ENCODE measurements at regions not wholly inside any gene's neighbourhood (a gene's known extent, or its start where the extent isn't known, plus 50 kb on each side); places are given as distances from the start of the nearest gene placed in this dataset.

- Histone ChIP-seq H3K27me3 (no peaks in the 10 kb centered on the region), H3K9me3 (no peaks in the 10 kb centered on the region), H3K4me1 (no peaks in the 10 kb centered on the region), H3K27ac (no peak overlapping the region), H3K4me3 (no peak overlapping the region), H3K36me3 (no peaks in the 10 kb centered on the region)
- no peak for DNase-seq
- no peak for TF ChIP-seq CTCF (IDR thresholded peaks at IDR 0.05)
- TF ChIP-seq POLR2A (IDR thresholded peaks at IDR 0.05), result no peak
These were observed 489.1 kb upstream of the CFAP20DC start for GRCh38 chr3:59538753-59539432.

- Histone ChIP-seq H3K4me1 (no peaks in the 10 kb centered on the region), H3K27ac (no peak overlapping the region), H3K36me3 (no peaks in the 10 kb centered on the region), H3K9me3 (no peaks in the 10 kb centered on the region), H3K27me3 (no peaks in the 10 kb centered on the region), H3K4me3 (no peak overlapping the region)
- TF ChIP-seq CTCF (IDR thresholded peaks at IDR 0.05), result no peak
- DNase-seq, result no peak
These were observed 486.0 kb upstream of the CFAP20DC start for GRCh38 chr3:59535791-59536221.

GRCh38 chr3:59531994-59532393, 482.2 kb upstream of the CFAP20DC start:
- Histone ChIP-seq H3K9me3 (no peaks in the 10 kb centered on the region), H3K36me3 (no peaks in the 10 kb centered on the region), H3K4me3 (no peak overlapping the region), H3K4me1 (no peaks in the 10 kb centered on the region), H3K27me3 (no peaks in the 10 kb centered on the region), H3K27ac (no peak overlapping the region)
- DNase-seq, result no peak
- TF ChIP-seq CTCF (IDR thresholded peaks at IDR 0.05) (no peak), POLR2A (IDR thresholded peaks at IDR 0.05) (no peak)

- H3K27ac ChIP-seq, result no peak overlapping the region
- TF ChIP-seq POLR2A (IDR thresholded peaks at IDR 0.05), result no peak
- TF ChIP-seq CTCF (IDR thresholded peaks at IDR 0.05), result no peak
- no peaks in the 10 kb centered on the region for H3K9me3 ChIP-seq
- H3K36me3 ChIP-seq, result no peaks in the 10 kb centered on the region
- H3K4me1 ChIP-seq, result no peaks in the 10 kb centered on the region
- no peak overlapping the region for H3K4me3 ChIP-seq
- no peaks in the 10 kb centered on the region for H3K27me3 ChIP-seq
- DNase-seq, result no peak
These were observed 481.4 kb upstream of the CFAP20DC start for GRCh38 chr3:59531066-59531745.

GRCh38 chr3:59528251-59528650, 478.4 kb upstream of the CFAP20DC start:
- Histone ChIP-seq H3K27me3 (no peaks in the 10 kb centered on the region), H3K9me3 (no peaks in the 10 kb centered on the region), H3K4me3 (no peak overlapping the region), H3K27ac (no peak overlapping the region), H3K4me1 (no peaks in the 10 kb centered on the region), H3K36me3 (no peaks in the 10 kb centered on the region)
- TF ChIP-seq CTCF (IDR thresholded peaks at IDR 0.05) (no peak), POLR2A (IDR thresholded peaks at IDR 0.05) (no peak)
- no peak for DNase-seq
